Natural killer cell (primary cell): ENCODE measurements at regions not wholly inside any gene's neighbourhood (a gene's known extent, or its start where the extent isn't known, plus 50 kb on each side); places are given as distances from the start of the nearest gene placed in this dataset.
A peak's percentile ranks its signal among the peaks of the same experiment; 100 is the strongest.

Source experiments
- ATAC-seq, 3 donors: fragments of 150-1000 bp in 2 of 3; fragments of 200-7000 bp in 1 of 3; cut with Tn5 transposase; 1 replicate in 1 of 3; 2 replicates in 2 of 3; pipeline ENCODE4 v1.10.0; 2021; ENCODE audit warnings: mild to moderate bottlenecking in 2 of 3, moderate library complexity in 2 of 3
- DNase-seq, 2 donors: peaks; one replicate each; pipeline versions ENCODE4 v3.0.0 to v3.0.0-alpha.2; 2013 to 2021; ENCODE audit warnings: mixed read lengths in 1 of 2
- H3K27ac ChIP-seq: one replicate; pipeline ENCODE4 v1.5.1; 2013; ENCODE audit warnings: mild to moderate bottlenecking, low read length
- H3K27me3 ChIP-seq: one replicate; pipeline ENCODE4 v1.6.1; 2013; ENCODE audit warnings: low read length; ENCODE audit not compliant: control insufficient read depth, insufficient read depth
- H3K36me3 ChIP-seq: one replicate; pipeline ENCODE4 v1.6.1; 2013; ENCODE audit warnings: low read length; ENCODE audit not compliant: control insufficient read depth, insufficient read depth
- H3K4me1 ChIP-seq: one replicate; pipeline ENCODE4 v1.6.1; 2013; ENCODE audit warnings: low read length; ENCODE audit not compliant: control insufficient read depth, insufficient read depth
- H3K4me3 ChIP-seq: one replicate; pipeline ENCODE4 v1.5.1; 2013; ENCODE audit warnings: low read length
- H3K9me3 ChIP-seq: one replicate; pipeline ENCODE4 v1.6.1; 2013; ENCODE audit warnings: low read length; ENCODE audit not compliant: control insufficient read depth, insufficient read depth
- H3K27ac Mint-ChIP-seq, 2 donors: one replicate each; pipeline ENCODE4 v1.8.0; 2022; ENCODE audit warnings: mild to moderate bottlenecking in 2 of 2, mixed read lengths in 2 of 2, moderate library complexity in 1 of 2
- H3K27me3 Mint-ChIP-seq, 2 donors: one replicate each; pipeline ENCODE4 v1.8.0; 2022; ENCODE audit warnings: low read depth in 2 of 2, mixed read lengths in 2 of 2
- H3K36me3 Mint-ChIP-seq: one replicate; pipeline ENCODE4 v1.8.0; 2022; ENCODE audit warnings: mixed read lengths
- H3K4me1 Mint-ChIP-seq, 2 donors: one replicate each; pipeline ENCODE4 v1.8.0; 2022; ENCODE audit warnings: mixed read lengths in 2 of 2
- H3K4me3 Mint-ChIP-seq: one replicate; pipeline ENCODE4 v1.8.0; 2022; ENCODE audit warnings: mild to moderate bottlenecking, moderate library complexity, mixed read lengths
- H3K9me3 Mint-ChIP-seq, 2 donors: one replicate each; pipeline ENCODE4 v1.8.0; 2022; ENCODE audit warnings: mixed read lengths in 2 of 2
- WGBS: methylation state at CpG from one replicate; pipeline ENCODE4 v1.1.7; 2013; ENCODE audit warnings: missing lambda C conversion rate; ENCODE audit not compliant: insufficient coverage; 5-methylcytosine and 5-hydroxymethylcytosine counted together
- intact Hi-C: fragments of 100-400 bp; cut with micrococcal nuclease; formaldehyde crosslinking; loops from one replicate; pipeline ENCODE4 v1.14.2; 2022
- TF ChIP-seq, protein P1 (sequence below): fragments of 200-600 bp; IDR thresholded peaks from one replicate; pipeline ENCODE4 v1.8.0; 2022; ENCODE audit warnings: antibody characterized with exemption

DNA sequence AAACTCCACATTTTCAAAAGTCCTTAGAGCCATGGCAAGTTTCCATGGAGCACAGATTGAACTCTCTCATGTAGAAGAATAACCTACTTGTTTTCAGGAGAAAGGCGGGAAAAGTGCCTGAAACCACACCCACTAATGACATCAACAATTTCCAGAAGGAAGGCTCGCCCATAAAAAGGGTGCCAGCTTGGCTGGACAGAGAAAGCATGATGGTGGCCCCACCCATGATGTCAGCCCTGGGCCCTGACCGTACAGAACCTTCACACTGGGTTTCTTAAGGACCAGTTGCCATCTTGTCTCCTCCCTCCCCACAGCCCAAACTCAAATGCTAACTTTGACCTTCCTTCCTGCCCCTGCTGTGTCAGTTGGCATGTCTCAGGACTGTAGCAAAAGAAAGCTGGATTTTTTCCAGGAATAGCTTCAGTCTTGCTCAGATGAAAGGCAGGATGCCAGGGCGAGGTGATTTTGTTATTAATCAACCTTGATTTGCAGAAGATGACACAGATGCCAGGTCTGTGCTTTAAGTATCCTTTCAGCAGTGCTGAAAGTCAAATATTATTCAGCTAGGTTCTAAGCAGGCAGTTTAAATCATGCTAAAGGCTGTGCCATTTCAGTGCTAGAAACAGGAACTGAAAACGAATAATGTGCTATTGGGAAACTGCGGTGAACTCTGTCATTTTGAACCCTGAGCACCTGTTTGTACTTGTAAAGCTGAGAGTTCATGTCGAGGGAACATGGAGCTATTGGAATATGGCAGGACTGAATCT, 89.5 kb upstream of the RFC3 start:
- H3K4me3 Mint-ChIP-seq = no peak overlapping the region
- TF ChIP-seq, protein P1, sequence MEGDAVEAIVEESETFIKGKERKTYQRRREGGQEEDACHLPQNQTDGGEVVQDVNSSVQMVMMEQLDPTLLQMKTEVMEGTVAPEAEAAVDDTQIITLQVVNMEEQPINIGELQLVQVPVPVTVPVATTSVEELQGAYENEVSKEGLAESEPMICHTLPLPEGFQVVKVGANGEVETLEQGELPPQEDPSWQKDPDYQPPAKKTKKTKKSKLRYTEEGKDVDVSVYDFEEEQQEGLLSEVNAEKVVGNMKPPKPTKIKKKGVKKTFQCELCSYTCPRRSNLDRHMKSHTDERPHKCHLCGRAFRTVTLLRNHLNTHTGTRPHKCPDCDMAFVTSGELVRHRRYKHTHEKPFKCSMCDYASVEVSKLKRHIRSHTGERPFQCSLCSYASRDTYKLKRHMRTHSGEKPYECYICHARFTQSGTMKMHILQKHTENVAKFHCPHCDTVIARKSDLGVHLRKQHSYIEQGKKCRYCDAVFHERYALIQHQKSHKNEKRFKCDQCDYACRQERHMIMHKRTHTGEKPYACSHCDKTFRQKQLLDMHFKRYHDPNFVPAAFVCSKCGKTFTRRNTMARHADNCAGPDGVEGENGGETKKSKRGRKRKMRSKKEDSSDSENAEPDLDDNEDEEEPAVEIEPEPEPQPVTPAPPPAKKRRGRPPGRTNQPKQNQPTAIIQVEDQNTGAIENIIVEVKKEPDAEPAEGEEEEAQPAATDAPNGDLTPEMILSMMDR = no peak
- no peaks in the 10 kb centered on the region for H3K4me1 ChIP-seq
- H3K4me3 ChIP-seq = no peak overlapping the region
- peak overlapping the region; percentile 11 for H3K27ac ChIP-seq
- no peaks in the 10 kb centered on the region for H3K36me3 Mint-ChIP-seq
- H3K27me3 ChIP-seq = no peaks in the 10 kb centered on the region
- H3K27ac Mint-ChIP-seq = no peak overlapping the region
- DNase-seq (no peak), ATAC-seq (no peak)
- H3K27me3 Mint-ChIP-seq = no peaks in the 10 kb centered on the region
- peaks cover 5 to 10% of the 10 kb centered on the region in 2 donors for H3K4me1 Mint-ChIP-seq
- H3K9me3 ChIP-seq = no peaks in the 10 kb centered on the region
- intact Hi-C loops = no loop called here
- H3K36me3 ChIP-seq = no peaks in the 10 kb centered on the region
- 52% methylated on average over 7 of the region's 7 CpGs for WGBS
- H3K9me3 Mint-ChIP-seq = no peaks in the 10 kb centered on the region

DNA sequence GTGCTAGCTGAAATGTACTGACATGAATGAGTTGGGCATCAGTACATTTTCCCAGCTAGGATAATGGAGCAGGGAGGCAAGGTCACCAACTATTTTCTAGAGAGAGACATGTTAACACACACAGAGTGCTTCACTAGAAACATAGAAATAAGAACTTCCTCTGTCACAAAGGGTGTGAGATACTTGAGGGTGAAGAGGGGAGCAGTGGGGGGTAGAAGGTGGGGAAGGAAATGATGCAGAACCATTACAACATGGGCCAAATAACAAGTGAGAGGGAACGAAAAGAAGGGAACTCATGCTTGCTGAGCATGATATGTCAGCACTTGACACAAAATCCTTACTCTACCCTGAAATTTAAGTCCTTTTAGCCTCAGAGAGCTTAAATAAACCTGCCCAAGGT, 87.8 kb upstream of the RFC3 start:
- Histone ChIP-seq H3K27ac (peak overlapping the region; percentile 3), H3K9me3 (no peaks in the 10 kb centered on the region), H3K27me3 (no peaks in the 10 kb centered on the region), H3K4me3 (no peak overlapping the region), H3K4me1 (no peaks in the 10 kb centered on the region), H3K36me3 (no peaks in the 10 kb centered on the region)
- WGBS = 8% methylated on average over 1 of the region's 1 CpG
- Mint-ChIP-seq H3K4me3 (no peak overlapping the region), H3K4me1 (peaks cover 0 to 5% of the 10 kb centered on the region in 2 donors), H3K36me3 (no peaks in the 10 kb centered on the region), H3K9me3 (no peaks in the 10 kb centered on the region), H3K27ac (peak overlapping the region in 1 of 2 donors; percentile 23), H3K27me3 (no peaks in the 10 kb centered on the region)
- no peak for DNase-seq
- peak; percentile 58 to 71 (median 65) for ATAC-seq
- intact Hi-C loops = no loop called here
- TF ChIP-seq, protein P1 = no peak

DNA sequence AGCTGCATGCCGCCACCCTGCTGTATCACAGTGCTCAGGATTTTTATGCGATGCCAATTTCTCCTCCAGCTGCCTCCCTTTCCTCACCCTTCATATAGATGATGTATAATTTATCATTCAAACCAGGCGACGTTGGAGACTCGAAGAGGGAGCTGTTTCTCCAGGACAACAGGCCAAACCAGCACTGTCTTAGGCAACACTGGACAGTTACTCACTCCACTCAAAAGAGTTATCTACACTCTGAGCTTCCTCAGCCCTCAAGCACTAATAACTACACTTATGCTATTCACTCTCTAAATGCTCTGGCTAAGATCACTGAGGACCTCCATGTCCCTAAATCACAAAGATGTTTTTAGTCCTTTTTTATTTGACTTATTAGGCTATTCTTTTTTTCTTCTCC, 87.3 kb upstream of the RFC3 start:
- Mint-ChIP-seq H3K4me3 (no peak overlapping the region), H3K27ac (no peak overlapping the region), H3K36me3 (no peaks in the 10 kb centered on the region), H3K27me3 (no peaks in the 10 kb centered on the region), H3K4me1 (peaks cover 0 to 5% of the 10 kb centered on the region in 2 donors), H3K9me3 (no peaks in the 10 kb centered on the region)
- Histone ChIP-seq H3K27ac (peak overlapping the region; percentile 3), H3K36me3 (no peaks in the 10 kb centered on the region), H3K27me3 (no peaks in the 10 kb centered on the region), H3K4me3 (no peak overlapping the region), H3K9me3 (no peaks in the 10 kb centered on the region), H3K4me1 (no peaks in the 10 kb centered on the region)
- TF ChIP-seq, protein P1 = no peak
- 91% methylated on average over 5 of the region's 5 CpGs for WGBS
- DNase-seq (no peak), ATAC-seq (no peak)
- intact Hi-C loops = no loop called here

DNA sequence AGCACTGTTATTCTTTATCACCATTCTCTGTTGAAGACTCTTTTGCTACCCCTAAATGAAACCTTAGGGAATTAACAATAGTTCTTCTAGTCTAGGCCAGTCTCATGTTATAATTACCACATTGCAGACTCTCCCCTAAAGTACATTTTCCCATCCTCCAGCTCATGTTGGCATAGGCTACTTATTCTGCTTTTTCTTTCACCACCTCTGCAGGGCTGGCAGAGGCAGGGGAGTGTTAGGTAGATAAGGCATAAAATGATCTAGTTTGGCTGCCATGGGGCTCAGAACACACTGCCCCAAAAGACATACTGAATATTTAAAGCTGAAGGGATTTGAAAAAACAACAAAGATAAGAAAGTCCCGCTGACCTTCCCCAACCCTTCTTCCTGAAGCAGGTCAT, 82.7 kb upstream of the RFC3 start:
- intact Hi-C loops = no loop called here

More for the DNA sequence above, 82.7 kb upstream of the RFC3 start:
- H3K27ac Mint-ChIP-seq = no peak overlapping the region
- no peaks in the 10 kb centered on the region for H3K27me3 Mint-ChIP-seq
- no peaks in the 10 kb centered on the region for H3K4me1 Mint-ChIP-seq
- Histone ChIP-seq H3K9me3 (no peaks in the 10 kb centered on the region), H3K27me3 (no peaks in the 10 kb centered on the region), H3K36me3 (no peaks in the 10 kb centered on the region), H3K4me3 (no peak overlapping the region), H3K27ac (no peak overlapping the region), H3K4me1 (no peaks in the 10 kb centered on the region)
- WGBS = no CpG with 5 or more reads among the region's 1 CpG
- no peaks in the 10 kb centered on the region for H3K9me3 Mint-ChIP-seq
- TF ChIP-seq, protein P1 = no peak
- H3K36me3 Mint-ChIP-seq = no peaks in the 10 kb centered on the region
- ATAC-seq = no peak
- H3K4me3 Mint-ChIP-seq = no peak overlapping the region
- no peak for DNase-seq
